DND-41 (cell line): ENCODE measurements at regions not wholly inside any gene's neighbourhood (a gene's known extent, or its start where the extent isn't known, plus 50 kb on each side); places are given as distances from the start of the nearest gene placed in this dataset.

Source experiments
- CTCF ChIP-seq: IDR thresholded peaks from 2 replicates; pipeline ENCODE4 v1.5.1; 2012; ENCODE audit warnings: borderline replicate concordance, low read length, moderate library complexity, mild to moderate bottlenecking; ENCODE audit not compliant: poor library complexity, severe bottlenecking; ENCODE audit errors: extremely low read depth
- EZH2 ChIP-seq: IDR thresholded peaks from 3 replicates; pipeline ENCODE4 v1.6.1; 2012; ENCODE audit warnings: borderline replicate concordance, low read depth, mild to moderate bottlenecking, moderate library complexity, low read length, inconsistent platforms; ENCODE audit not compliant: severe bottlenecking

GRCh38 chr18:43578706-43579105 is 301.4 kb upstream of the SYT4 start:
- TF ChIP-seq CTCF (no peak), EZH2 (no peak)
